ENCODE measurements at regions not wholly inside any gene's neighbourhood (a gene's known extent, or its start where the extent isn't known, plus 50 kb on each side); places are given as distances from the start of the nearest gene placed in this dataset.

- no peak for DNase-seq (ENCODE audit: low read depth)
- TF ChIP-seq, protein P1, sequence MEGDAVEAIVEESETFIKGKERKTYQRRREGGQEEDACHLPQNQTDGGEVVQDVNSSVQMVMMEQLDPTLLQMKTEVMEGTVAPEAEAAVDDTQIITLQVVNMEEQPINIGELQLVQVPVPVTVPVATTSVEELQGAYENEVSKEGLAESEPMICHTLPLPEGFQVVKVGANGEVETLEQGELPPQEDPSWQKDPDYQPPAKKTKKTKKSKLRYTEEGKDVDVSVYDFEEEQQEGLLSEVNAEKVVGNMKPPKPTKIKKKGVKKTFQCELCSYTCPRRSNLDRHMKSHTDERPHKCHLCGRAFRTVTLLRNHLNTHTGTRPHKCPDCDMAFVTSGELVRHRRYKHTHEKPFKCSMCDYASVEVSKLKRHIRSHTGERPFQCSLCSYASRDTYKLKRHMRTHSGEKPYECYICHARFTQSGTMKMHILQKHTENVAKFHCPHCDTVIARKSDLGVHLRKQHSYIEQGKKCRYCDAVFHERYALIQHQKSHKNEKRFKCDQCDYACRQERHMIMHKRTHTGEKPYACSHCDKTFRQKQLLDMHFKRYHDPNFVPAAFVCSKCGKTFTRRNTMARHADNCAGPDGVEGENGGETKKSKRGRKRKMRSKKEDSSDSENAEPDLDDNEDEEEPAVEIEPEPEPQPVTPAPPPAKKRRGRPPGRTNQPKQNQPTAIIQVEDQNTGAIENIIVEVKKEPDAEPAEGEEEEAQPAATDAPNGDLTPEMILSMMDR (conservative IDR thresholded peaks at IDR 0.05; ENCODE audit: low read length) = no peak
- no peak overlapping the region for H3K4me3 ChIP-seq (ENCODE audit: low read length)
Observed at GRCh38 chr14:58752289-58752688, 114.5 kb downstream of the DACT1 start.

- TF ChIP-seq, protein P1 (conservative IDR thresholded peaks at IDR 0.05; ENCODE audit: low read length) = no peak
- DNase-seq (ENCODE audit: low read depth) = no peak
- no peak overlapping the region for H3K4me3 ChIP-seq (ENCODE audit: low read length)
Observed at GRCh38 chr14:58752771-58753201, 115.0 kb downstream of the DACT1 start.

DNA sequence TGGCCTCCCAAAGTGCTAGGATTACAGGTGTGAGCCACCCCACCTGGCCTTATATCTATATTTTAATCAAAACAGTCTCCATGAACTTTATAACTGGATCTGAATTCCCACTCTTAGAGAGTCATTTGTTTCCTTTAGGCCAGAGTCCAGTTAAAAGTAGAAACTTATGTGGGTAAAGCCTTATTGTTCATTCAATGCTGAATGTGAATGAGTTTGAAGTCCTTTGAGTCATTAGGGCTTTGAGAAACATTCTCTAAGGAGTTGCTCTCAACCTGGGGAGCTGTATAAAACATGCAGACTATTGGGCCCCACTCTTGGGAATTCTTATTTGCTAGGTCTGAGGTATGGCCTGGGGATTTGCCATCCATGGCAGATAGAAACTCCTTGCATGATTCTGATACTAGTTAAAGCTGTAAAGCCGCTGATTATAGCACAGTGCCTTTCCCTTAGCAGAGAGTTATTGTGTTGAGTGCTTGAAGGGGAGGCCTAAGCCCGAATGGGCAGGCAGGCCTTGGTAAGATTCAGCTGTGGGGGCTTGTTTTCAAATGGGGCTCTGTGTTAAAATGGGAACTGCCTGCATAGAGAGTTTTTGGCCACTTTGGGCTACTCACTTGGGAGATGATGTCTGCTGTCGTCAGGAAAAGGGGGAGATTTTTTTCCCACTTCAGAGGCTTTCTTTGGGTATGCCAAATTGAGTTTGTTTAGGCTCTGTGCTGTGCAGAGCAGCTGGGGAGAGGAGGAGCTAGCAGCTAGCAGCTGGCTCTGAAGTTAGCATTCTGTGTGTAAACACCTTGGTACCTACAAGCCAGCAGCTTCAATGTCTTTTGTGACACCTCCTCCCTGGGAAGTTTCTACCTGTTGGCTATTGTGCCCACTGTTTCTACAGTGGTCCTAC lies 117.5 kb downstream of the DACT1 start:
- no peak overlapping the region for H3K4me3 ChIP-seq (ENCODE audit: low read length)
- TF ChIP-seq, protein P1 (conservative IDR thresholded peaks at IDR 0.05; ENCODE audit: low read length) = no peak
- no peak for DNase-seq (ENCODE audit: low read depth)

- no peak overlapping the region for H3K4me3 ChIP-seq (ENCODE audit: low read length)
- TF ChIP-seq, protein P1 (conservative IDR thresholded peaks at IDR 0.05; ENCODE audit: low read length) = no peak
- DNase-seq (ENCODE audit: low read depth) = no peak
Observed at GRCh38 chr14:58760121-58760520, 122.4 kb downstream of the DACT1 start.

DNA sequence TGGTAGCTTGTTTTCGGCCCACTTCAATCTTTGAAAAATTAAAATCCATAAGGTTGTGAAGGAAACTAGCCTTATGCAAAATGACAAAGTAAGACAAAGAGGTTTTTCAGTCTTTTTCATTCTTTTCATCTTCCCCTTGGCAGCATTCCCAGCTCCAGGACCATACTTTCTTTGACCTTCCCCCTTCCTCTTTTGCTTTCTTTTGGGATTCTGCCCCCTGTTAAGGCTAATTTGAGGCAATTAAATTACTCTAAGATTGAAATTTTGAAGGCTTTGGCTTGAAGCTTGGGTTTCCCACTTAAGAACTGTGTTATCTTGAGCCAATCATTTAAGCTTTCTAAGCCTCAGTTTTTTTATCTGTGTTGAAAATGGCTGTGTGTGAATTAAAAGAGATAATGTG lies 124.9 kb downstream of the DACT1 start:
- TF ChIP-seq, protein P1 (conservative IDR thresholded peaks at IDR 0.05; ENCODE audit: low read length) = no peak
- no peak for DNase-seq (ENCODE audit: low read depth)
- H3K4me3 ChIP-seq (ENCODE audit: low read length) = no peak overlapping the region

GRCh38 chr14:58763210-58763609 lies 125.4 kb downstream of the DACT1 start:
- TF ChIP-seq, protein P1 (conservative IDR thresholded peaks at IDR 0.05; ENCODE audit: low read length) = no peak
- H3K4me3 ChIP-seq (ENCODE audit: low read length) = no peak overlapping the region
- DNase-seq (ENCODE audit: low read depth) = no peak

- TF ChIP-seq, protein P1 (conservative IDR thresholded peaks at IDR 0.05; ENCODE audit: low read length) = no peak
- no peak overlapping the region for H3K4me3 ChIP-seq (ENCODE audit: low read length)
- no peak for DNase-seq (ENCODE audit: low read depth)
Observed at GRCh38 chr14:58765418-58765831, 127.7 kb downstream of the DACT1 start.

Measured in AG10803 (cell line).